Left lobe of liver (tissue), 2 donors: ENCODE measurements at regions not wholly inside any gene's neighbourhood (a gene's known extent, or its start where the extent isn't known, plus 50 kb on each side); places are given as distances from the start of the nearest gene placed in this dataset.
"Not testable (repeated sequence)": the region's sequence is repeated elsewhere in the genome, so short reads cannot be mapped to it uniquely, and the experiment has no call there.

Experiments
- ATAC-seq: fragments of 200-7000 bp; cut with Tn5 transposase; one replicate; pipeline ENCODE4 v1.9.1; 2020; ENCODE audit warnings: mild to moderate bottlenecking, moderate library complexity
- DNase-seq: peaks from one replicate; pipeline ENCODE4 v3.0.0-alpha.2; 2020; ENCODE audit warnings: low spot score
- donor health status: DM: no; HTN: no; CAD: no; lungs with moderate emphysema.
- donor health status: DM: no; HTN: yes; CAD: no.

GRCh38 chr2:242063436-242063835 is 193.9 kb downstream of the RTP5 start:
- ATAC-seq, result no peak

GRCh38 chr2:242063850-242064249 is 194.3 kb downstream of the RTP5 start:
- ATAC-seq (no peak), DNase-seq (no peak)

More at GRCh38 chr2:242063436-242063835, 193.9 kb downstream of the RTP5 start:
- DNase-seq, result no peak

- no peak for ATAC-seq
- DNase-seq, result no peak
These were observed 195.1 kb downstream of the RTP5 start for GRCh38 chr2:242064364-242065250.

- DNase-seq, result no peak
These were observed 195.9 kb downstream of the RTP5 start for GRCh38 chr2:242065426-242065825.

GRCh38 chr2:242069018-242069417 is 199.5 kb downstream of the RTP5 start:
- no peak for ATAC-seq
- no peak for DNase-seq

More at GRCh38 chr2:242065426-242065825, 195.9 kb downstream of the RTP5 start:
- ATAC-seq, result no peak

- DNase-seq (peak; percentile 69), ATAC-seq (peak; percentile 87)
These were observed 200.4 kb downstream of the RTP5 start for GRCh38 chr2:242069938-242070395.

- peak; percentile 25 for ATAC-seq
These were observed 201.2 kb downstream of the RTP5 start for GRCh38 chr2:242070726-242071125.

GRCh38 chr2:242071377-242071776 is 201.8 kb downstream of the RTP5 start:
- ATAC-seq, DNase-seq: not testable (repeated sequence)

More at GRCh38 chr2:242070726-242071125, 201.2 kb downstream of the RTP5 start:
- DNase-seq, result not testable (repeated sequence)

GRCh38 chr2:242071936-242072335 is 202.4 kb downstream of the RTP5 start:
- not testable (repeated sequence) for ATAC-seq, DNase-seq

- DNase-seq (no peak), ATAC-seq (peak; percentile 26)
These were observed 205.6 kb downstream of the RTP5 start for GRCh38 chr2:242075168-242075567.

- ATAC-seq, result peak; percentile 71
These were observed 206.2 kb downstream of the RTP5 start for GRCh38 chr2:242075696-242076095.

GRCh38 chr2:242076184-242076583 is 206.7 kb downstream of the RTP5 start:
- not testable (repeated sequence) for ATAC-seq

More at GRCh38 chr2:242075696-242076095, 206.2 kb downstream of the RTP5 start:
- DNase-seq, result peak; percentile 76

GRCh38 chr2:242078426-242078825 is 208.9 kb downstream of the RTP5 start:
- DNase-seq, result not testable (repeated sequence)

More at GRCh38 chr2:242076184-242076583, 206.7 kb downstream of the RTP5 start:
- not testable (repeated sequence) for DNase-seq

GRCh38 chr2:242079792-242080191 is 210.3 kb downstream of the RTP5 start:
- DNase-seq, ATAC-seq: not testable (repeated sequence)

More at GRCh38 chr2:242078426-242078825, 208.9 kb downstream of the RTP5 start:
- ATAC-seq, result not testable (repeated sequence)

GRCh38 chr2:242080575-242081214 is 211.2 kb downstream of the RTP5 start:
- DNase-seq (peak; percentile 87), ATAC-seq (peak; percentile 85)

- not testable (repeated sequence) for DNase-seq, ATAC-seq
These were observed 214.5 kb downstream of the RTP5 start for GRCh38 chr2:242084034-242084433.

GRCh38 chr2:242085024-242085674 is 215.6 kb downstream of the RTP5 start:
- not testable (repeated sequence) for ATAC-seq, DNase-seq

- DNase-seq (peak; percentile 91), ATAC-seq (peak; percentile 76)
These were observed 216.6 kb downstream of the RTP5 start for GRCh38 chr2:242085941-242086621.

- ATAC-seq (peak; percentile 57), DNase-seq (peak; percentile 46)
These were observed 218.5 kb downstream of the RTP5 start for GRCh38 chr2:242088044-242088443.
